T-cell (primary cell): ENCODE measurements at regions not wholly inside any gene's neighbourhood (a gene's known extent, or its start where the extent isn't known, plus 50 kb on each side); places are given as distances from the start of the nearest gene placed in this dataset.

Experiments
- ATAC-seq, 4 experiments: fragments of 200-7000 bp in 3 of 4; fragments of 150-1000 bp in 1 of 4; cut with Tn5 transposase; replicated peaks in 1 of 4; 1 replicate in 3 of 4; 2 replicates in 1 of 4; pipeline ENCODE4 v1.10.0; 2021; ENCODE audit warnings: moderate library complexity in 3 of 4, mild to moderate bottlenecking in 2 of 4, moderate number of reproducible peaks in 1 of 4
- CTCF ChIA-PET, 2 donors: fragments of 300-600 bp; sonication (Branson Sonifier 250); formaldehyde crosslinking; loops; one replicate each; lab custom pipeline; 2022; ENCODE audit warnings: antibody characterized with exemption in 2 of 2; lab: Charles Lee
- POLR2A ChIA-PET, 2 donors: fragments of 300-600 bp; sonication (Branson Sonifier 250); formaldehyde crosslinking; loops; one replicate each; lab custom pipeline; 2022; ENCODE audit warnings: antibody characterized with exemption in 2 of 2; lab: Charles Lee
- DNase-seq, 35 experiments: peaks; one replicate each; pipeline versions ENCODE4 v3.0.0 to v3.0.0-alpha.2; 2013 to 2023
- H3K27ac ChIP-seq: one replicate; pipeline ENCODE4 v1.5.1; 2013; ENCODE audit warnings: low read length
- H3K27me3 ChIP-seq, 2 experiments: replicated peaks in 1 of 2; 1 replicate in 1 of 2; 2 replicates in 1 of 2; pipeline versions ENCODE4 v1.6.1 to v1.7.0; 2013; ENCODE audit warnings: low read length in 1 of 2, mixed read lengths in 1 of 2; ENCODE audit not compliant: control insufficient read depth in 2 of 2, insufficient read depth in 2 of 2; ENCODE audit errors: extremely low read depth in 1 of 2
- H3K36me3 ChIP-seq, 2 donors: 1 replicate in 1 of 2; 2 replicates in 1 of 2; pipeline versions ENCODE4 v1.6.1 to v1.7.0; 2013; ENCODE audit warnings: low read length in 1 of 2; ENCODE audit not compliant: control insufficient read depth in 2 of 2, insufficient read depth in 1 of 2; ENCODE audit errors: extremely low read depth in 1 of 2
- H3K4me1 ChIP-seq, 2 experiments: 1 replicate in 1 of 2; 2 replicates in 1 of 2; pipeline versions ENCODE4 v1.6.1 to v1.7.0; 2013; ENCODE audit warnings: low read length in 2 of 2, mixed read lengths in 1 of 2; ENCODE audit not compliant: insufficient read depth in 2 of 2, control insufficient read depth in 1 of 2; ENCODE audit errors: extremely low read depth in 1 of 2
- H3K4me3 ChIP-seq, 2 donors: 1 replicate in 1 of 2; 2 replicates in 1 of 2; pipeline versions ENCODE4 v1.5.1 to v1.7.0; 2013; ENCODE audit warnings: mild to moderate bottlenecking in 2 of 2, low read length in 1 of 2, moderate library complexity in 1 of 2; ENCODE audit not compliant: control insufficient read depth in 1 of 2; ENCODE audit errors: extremely low read depth in 1 of 2
- H3K9me3 ChIP-seq: 2 replicates; pipeline ENCODE4 v1.7.0; 2013
- H3K27ac Mint-ChIP-seq, 2 donors: one replicate each; pipeline ENCODE4 v1.8.0; 2020 to 2021; ENCODE audit warnings: mild to moderate bottlenecking in 2 of 2, mixed read lengths in 2 of 2
- H3K27me3 Mint-ChIP-seq, 2 donors: one replicate each; pipeline ENCODE4 v1.8.0; 2021 to 2022; ENCODE audit warnings: mixed read lengths in 2 of 2
- H3K36me3 Mint-ChIP-seq: one replicate; pipeline ENCODE4 v1.8.0; 2021; ENCODE audit warnings: mixed read lengths
- H3K4me1 Mint-ChIP-seq, 3 donors: one replicate each; pipeline ENCODE4 v1.8.0; 2020 to 2022; ENCODE audit warnings: mixed read lengths in 3 of 3, mild to moderate bottlenecking in 1 of 3
- H3K4me3 Mint-ChIP-seq, 3 donors: one replicate each; pipeline ENCODE4 v1.8.0; 2020 to 2022; ENCODE audit warnings: mild to moderate bottlenecking in 3 of 3, mixed read lengths in 3 of 3, moderate library complexity in 3 of 3
- H3K9me3 Mint-ChIP-seq, 3 donors: one replicate each; pipeline ENCODE4 v1.8.0; 2020 to 2022; ENCODE audit warnings: mixed read lengths in 3 of 3
- WGBS: methylation state at CpG from one replicate; pipeline ENCODE4 v1.1.5; 2013; ENCODE audit warnings: missing lambda C conversion rate; ENCODE audit not compliant: insufficient coverage; 5-methylcytosine and 5-hydroxymethylcytosine counted together

DNA sequence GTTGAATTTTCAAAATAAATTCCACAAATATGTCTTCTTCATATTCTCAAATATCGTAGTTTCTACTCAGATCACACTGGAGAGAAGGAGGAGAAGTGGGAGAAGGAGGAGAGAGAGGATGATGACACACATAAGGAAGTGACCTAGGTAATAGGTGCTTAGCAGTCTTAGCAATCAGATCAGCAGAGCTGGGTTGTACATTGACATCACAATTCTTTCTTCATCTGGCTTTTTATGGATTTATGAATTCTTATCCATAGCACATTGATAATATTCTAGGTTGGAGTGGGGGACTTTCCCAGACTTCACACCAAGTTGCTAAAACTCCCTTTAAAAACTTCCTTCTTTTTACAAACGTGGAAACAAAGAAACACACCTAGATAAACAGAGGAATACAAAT lies 86.9 kb downstream of the FGF9 start:
- no peaks in the 10 kb centered on the region for H3K27me3 ChIP-seq
- H3K36me3 Mint-ChIP-seq = no peaks in the 10 kb centered on the region
- H3K4me1 Mint-ChIP-seq = no peaks in the 10 kb centered on the region
- H3K4me3 ChIP-seq = no peak overlapping the region
- H3K36me3 ChIP-seq = no peaks in the 10 kb centered on the region
- H3K27ac Mint-ChIP-seq = no peak overlapping the region
- H3K4me3 Mint-ChIP-seq = no peak overlapping the region
- no peaks in the 10 kb centered on the region for H3K9me3 Mint-ChIP-seq
- CTCF ChIA-PET = no interaction called here
- no peak overlapping the region for H3K27ac ChIP-seq
- H3K27me3 Mint-ChIP-seq = peaks cover 4 to 10% of the 10 kb centered on the region in 2 donors
- no CpG with 5 or more reads among the region's 2 CpGs for WGBS
- no peaks in the 10 kb centered on the region for H3K9me3 ChIP-seq
- no peak for ATAC-seq
- no peaks in the 10 kb centered on the region for H3K4me1 ChIP-seq
- no peak for DNase-seq
- POLR2A ChIA-PET = no interaction called here

DNA sequence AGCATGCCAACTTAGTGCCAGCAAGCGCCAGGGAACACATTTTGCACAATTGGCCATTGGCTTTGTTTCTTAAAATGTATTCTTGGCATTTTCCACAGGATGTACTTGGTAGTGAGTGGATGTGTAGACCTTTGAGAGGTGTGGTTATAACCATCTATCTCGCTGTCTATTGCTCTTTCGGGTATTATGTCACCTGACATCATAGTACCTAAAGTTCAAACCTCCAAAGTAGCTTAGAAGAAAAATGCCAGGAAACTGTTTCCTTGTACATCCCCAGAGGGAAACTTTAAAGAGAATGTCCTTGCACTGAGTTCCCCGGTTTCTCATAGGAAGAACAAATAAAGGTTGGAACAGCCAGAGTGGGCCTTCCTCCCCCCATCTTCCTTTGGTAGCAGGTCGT lies 87.6 kb downstream of the FGF9 start:
- H3K27ac ChIP-seq = no peak overlapping the region
- H3K4me3 ChIP-seq = no peak overlapping the region
- Mint-ChIP-seq H3K36me3 (no peaks in the 10 kb centered on the region), H3K27me3 (peaks cover 3 to 7% of the 10 kb centered on the region in 2 donors), H3K9me3 (no peaks in the 10 kb centered on the region), H3K4me1 (no peaks in the 10 kb centered on the region), H3K27ac (no peak overlapping the region), H3K4me3 (no peak overlapping the region)
- no peak for DNase-seq
- ChIA-PET CTCF (no interaction called here), POLR2A (no interaction called here)
- H3K9me3 ChIP-seq = no peaks in the 10 kb centered on the region
- ATAC-seq = no peak
- WGBS = 78% methylated on average over 1 of the region's 5 CpGs
- H3K4me1 ChIP-seq = no peaks in the 10 kb centered on the region
- H3K27me3 ChIP-seq = no peaks in the 10 kb centered on the region
- no peaks in the 10 kb centered on the region for H3K36me3 ChIP-seq

DNA sequence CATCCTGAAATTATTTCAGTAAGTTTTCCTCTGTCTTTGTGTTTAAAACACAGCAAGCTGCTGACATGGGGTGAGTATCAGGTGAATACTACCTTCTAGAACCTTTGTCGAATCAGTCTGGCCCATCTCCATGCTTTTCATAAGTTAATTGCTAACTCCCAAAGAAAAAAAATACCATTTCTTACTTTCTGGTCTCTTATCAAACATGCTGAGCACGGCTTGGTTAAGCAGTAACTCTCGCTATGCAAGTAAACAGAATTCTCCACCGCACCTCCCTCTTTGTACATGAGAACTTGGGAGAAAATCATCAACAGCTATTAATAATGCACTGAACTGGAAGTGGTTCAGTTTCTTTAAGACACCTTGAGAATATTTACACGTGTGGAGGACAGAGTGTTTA lies 88.6 kb downstream of the FGF9 start:
- Histone ChIP-seq H3K36me3 (no peaks in the 10 kb centered on the region), H3K27ac (no peak overlapping the region), H3K4me3 (no peak overlapping the region), H3K9me3 (no peaks in the 10 kb centered on the region), H3K27me3 (no peaks in the 10 kb centered on the region), H3K4me1 (no peaks in the 10 kb centered on the region)
- no peaks in the 10 kb centered on the region for H3K4me1 Mint-ChIP-seq
- POLR2A ChIA-PET = no interaction called here
- WGBS = 43% methylated on average over 1 of the region's 5 CpGs
- H3K9me3 Mint-ChIP-seq = no peaks in the 10 kb centered on the region
- no peaks in the 10 kb centered on the region for H3K36me3 Mint-ChIP-seq
- ATAC-seq (no peak), DNase-seq (no peak)
- CTCF ChIA-PET = no interaction called here
- H3K27ac Mint-ChIP-seq = no peak overlapping the region
- H3K4me3 Mint-ChIP-seq = no peak overlapping the region
- peaks cover 2 to 5% of the 10 kb centered on the region in 2 donors for H3K27me3 Mint-ChIP-seq

DNA sequence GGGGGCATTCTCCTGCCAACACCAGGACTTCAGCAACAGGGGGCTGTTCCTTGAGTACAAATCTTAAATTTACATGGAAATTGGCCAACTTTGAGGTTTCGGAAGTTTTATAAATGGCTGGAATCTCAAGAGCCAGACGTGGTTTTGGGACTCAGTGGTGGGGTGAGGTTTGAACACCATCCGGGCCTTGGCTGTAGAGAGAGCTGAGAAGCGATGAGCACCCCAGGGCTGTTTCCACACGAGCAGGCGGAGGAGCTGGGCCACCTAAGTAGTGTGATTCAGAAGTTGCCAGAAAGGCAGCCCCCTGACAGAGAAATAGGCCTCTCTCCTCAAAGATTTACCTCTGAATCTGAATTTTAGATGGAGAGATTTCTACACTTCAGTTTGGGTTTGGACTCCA lies 89.0 kb downstream of the FGF9 start:
- H3K36me3 Mint-ChIP-seq = no peaks in the 10 kb centered on the region
- DNase-seq = no peak
- H3K4me1 ChIP-seq = no peaks in the 10 kb centered on the region
- no peak overlapping the region for H3K4me3 ChIP-seq
- no peaks in the 10 kb centered on the region for H3K9me3 Mint-ChIP-seq
- H3K27ac ChIP-seq = no peak overlapping the region
- no peak overlapping the region for H3K4me3 Mint-ChIP-seq
- H3K27me3 Mint-ChIP-seq = peaks cover 2 to 5% of the 10 kb centered on the region in 2 donors
- 90% methylated on average over 3 of the region's 6 CpGs for WGBS
- no peak for ATAC-seq
- ChIA-PET CTCF (no interaction called here), POLR2A (no interaction called here)
- H3K27ac Mint-ChIP-seq = no peak overlapping the region
- H3K36me3 ChIP-seq = no peaks in the 10 kb centered on the region
- no peaks in the 10 kb centered on the region for H3K27me3 ChIP-seq
- no peaks in the 10 kb centered on the region for H3K4me1 Mint-ChIP-seq
- H3K9me3 ChIP-seq = no peaks in the 10 kb centered on the region

DNA sequence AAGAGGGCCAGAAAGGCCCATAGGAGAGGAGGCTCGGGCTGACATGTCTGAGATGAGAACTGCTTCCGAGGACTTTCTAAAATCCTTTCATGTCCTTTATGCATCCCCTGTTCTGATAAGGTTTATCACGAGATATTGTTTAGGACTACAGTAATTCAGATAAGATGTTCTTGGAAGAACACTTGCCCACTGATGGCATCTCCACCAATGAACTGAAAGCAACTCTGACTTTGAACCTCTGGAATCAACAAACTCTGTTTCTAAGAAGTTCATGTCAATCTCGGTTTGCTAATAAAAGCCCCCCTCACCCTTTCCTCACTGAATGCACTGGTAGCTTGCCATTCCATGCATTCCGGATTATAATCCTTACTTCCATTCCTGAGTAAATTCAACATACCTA lies 90.9 kb downstream of the FGF9 start:
- H3K27me3 Mint-ChIP-seq = peaks cover under 1 to 1% of the 10 kb centered on the region in 2 donors
- H3K4me3 ChIP-seq = no peak overlapping the region
- no peaks in the 10 kb centered on the region for H3K27me3 ChIP-seq
- POLR2A ChIA-PET = no interaction called here
- H3K4me1 ChIP-seq = no peaks in the 10 kb centered on the region
- no peak overlapping the region for H3K27ac ChIP-seq
- H3K4me3 Mint-ChIP-seq = no peak overlapping the region
- H3K36me3 ChIP-seq = no peaks in the 10 kb centered on the region
- H3K27ac Mint-ChIP-seq = no peak overlapping the region
- WGBS = 79% methylated on average over 2 of the region's 5 CpGs
- no peaks in the 10 kb centered on the region for H3K9me3 Mint-ChIP-seq
- H3K9me3 ChIP-seq = no peaks in the 10 kb centered on the region
- CTCF ChIA-PET = no interaction called here
- H3K4me1 Mint-ChIP-seq = no peaks in the 10 kb centered on the region
- no peaks in the 10 kb centered on the region for H3K36me3 Mint-ChIP-seq
- ATAC-seq = no peak
- no peak for DNase-seq

DNA sequence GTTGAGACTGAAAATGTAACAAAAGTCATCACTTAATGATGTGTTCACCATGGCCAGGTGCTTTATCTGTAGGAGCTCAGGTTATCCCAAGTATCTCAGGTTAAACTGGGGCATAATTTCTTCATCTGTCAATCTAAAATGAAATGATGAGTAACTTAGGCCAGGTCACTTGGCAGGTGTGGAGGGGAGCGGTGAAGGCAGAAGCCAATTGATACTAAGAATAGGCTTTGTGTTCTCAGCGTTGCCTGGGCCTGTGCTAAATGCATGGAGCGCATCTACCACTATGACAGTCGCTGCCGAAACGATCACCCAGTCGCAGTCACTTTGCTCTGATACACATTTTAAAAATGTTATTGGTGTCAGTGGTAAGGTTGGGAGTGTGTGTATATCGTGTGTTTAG lies 91.6 kb downstream of the FGF9 start:
- Mint-ChIP-seq H3K9me3 (no peaks in the 10 kb centered on the region), H3K4me1 (no peaks in the 10 kb centered on the region), H3K27me3 (peaks cover 2 to 6% of the 10 kb centered on the region in 2 donors), H3K27ac (no peak overlapping the region), H3K36me3 (no peaks in the 10 kb centered on the region), H3K4me3 (no peak overlapping the region)
- Histone ChIP-seq H3K27ac (no peak overlapping the region), H3K27me3 (no peaks in the 10 kb centered on the region), H3K36me3 (no peaks in the 10 kb centered on the region), H3K4me3 (no peak overlapping the region), H3K9me3 (no peaks in the 10 kb centered on the region), H3K4me1 (no peaks in the 10 kb centered on the region)
- ChIA-PET CTCF (no interaction called here), POLR2A (no interaction called here)
- no peak for DNase-seq
- 95% methylated on average over 7 of the region's 8 CpGs for WGBS
- no peak for ATAC-seq

DNA sequence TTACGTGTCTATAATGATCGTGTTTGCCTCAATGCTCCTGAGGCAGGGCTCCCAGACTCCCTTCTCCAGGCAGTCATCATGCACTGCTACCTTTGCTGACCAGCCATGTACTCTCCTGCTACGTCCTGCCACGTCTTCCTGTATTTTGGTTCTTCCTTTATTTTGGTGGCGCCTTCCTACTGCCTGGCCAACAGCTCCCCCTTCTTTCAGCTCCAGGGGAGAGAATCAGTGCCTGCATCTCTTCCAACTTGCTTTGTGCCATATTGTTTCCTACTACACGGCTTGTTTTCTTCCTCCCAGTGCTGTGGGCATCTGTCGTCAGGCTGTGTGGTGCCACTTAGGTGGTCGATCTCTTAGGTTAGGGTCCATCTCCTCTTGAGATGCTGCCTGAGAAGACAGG lies 96.2 kb downstream of the FGF9 start:
- no peaks in the 10 kb centered on the region for H3K4me1 ChIP-seq
- H3K36me3 ChIP-seq = no peaks in the 10 kb centered on the region
- ATAC-seq (no peak), DNase-seq (no peak)
- Mint-ChIP-seq H3K27me3 (peaks cover 11 to 23% of the 10 kb centered on the region in 2 donors), H3K4me3 (no peak overlapping the region), H3K36me3 (no peaks in the 10 kb centered on the region), H3K9me3 (peaks cover 5 to 14% (median 8%) of the 10 kb centered on the region in 3 donors), H3K27ac (no peak overlapping the region), H3K4me1 (no peaks in the 10 kb centered on the region)
- WGBS = 91% methylated on average over 5 of the region's 8 CpGs
- no peaks in the 10 kb centered on the region for H3K27me3 ChIP-seq
- no peak overlapping the region for H3K27ac ChIP-seq
- no peaks in the 10 kb centered on the region for H3K9me3 ChIP-seq
- CTCF ChIA-PET = interaction anchor here in 1 of 2 donors (0.5 kb wide), 1 partner anchor 58 kb away, joined by 3 read pairs; no protein-coding TSS in a partner anchor
- H3K4me3 ChIP-seq = no peak overlapping the region
- POLR2A ChIA-PET = interaction anchor here in 1 of 2 donors (0.6 kb wide), 1 partner anchor 633 kb away, joined by 3 read pairs; no protein-coding TSS in a partner anchor
